Astrocyte (in vitro differentiated cells and primary cell): ENCODE measurements at regions not wholly inside any gene's neighbourhood (a gene's known extent, or its start where the extent isn't known, plus 50 kb on each side); places are given as distances from the start of the nearest gene placed in this dataset.

Experiments
- DNase-seq: peaks from one replicate; pipeline ENCODE4 v3.0.0-alpha.2; 2010; ENCODE audit warnings: low read depth
- FAIRE-seq: peaks from 2 replicates; lab custom pipeline; 2011; peaks lifted over from hg19 to GRCh38; lab: Jason Lieb, UNC
- H2AFZ ChIP-seq: 2 replicates; pipeline ENCODE4 v1.6.0; 2012; ENCODE audit warnings: low read depth, low read length, inconsistent platforms
- H3K27ac ChIP-seq: 2 replicates; pipeline ENCODE4 v1.5.1; 2011; ENCODE audit warnings: low read depth, low read length, inconsistent platforms
- H3K27me3 ChIP-seq: 2 replicates; pipeline ENCODE4 v1.6.0; 2011; ENCODE audit warnings: low read length, inconsistent platforms; ENCODE audit not compliant: insufficient read depth
- H3K36me3 ChIP-seq: 2 replicates; pipeline ENCODE4 v1.5.1; 2011; ENCODE audit warnings: low read length, inconsistent platforms; ENCODE audit not compliant: insufficient read depth
- H3K4me1 ChIP-seq: 2 replicates; pipeline ENCODE4 v1.5.1; 2011; ENCODE audit warnings: low read length, inconsistent platforms; ENCODE audit not compliant: insufficient read depth
- H3K4me2 ChIP-seq: 2 replicates; pipeline ENCODE4 v1.6.0; 2012; ENCODE audit warnings: low read length, inconsistent platforms
- H3K4me3 ChIP-seq: 2 replicates; pipeline ENCODE4 v1.5.1; 2011; ENCODE audit warnings: low read depth, mild to moderate bottlenecking, low read length, inconsistent platforms; ENCODE audit not compliant: insufficient read depth
- H3K79me2 ChIP-seq: 2 replicates; pipeline ENCODE4 v1.6.0; 2012; ENCODE audit warnings: mild to moderate bottlenecking, low read length, inconsistent platforms; ENCODE audit not compliant: insufficient read depth
- H3K9ac ChIP-seq: 2 replicates; pipeline ENCODE4 v1.6.0; 2012; ENCODE audit warnings: mild to moderate bottlenecking, low read length, inconsistent platforms
- H3K9me3 ChIP-seq: 2 replicates; pipeline ENCODE4 v1.5.1; 2012; ENCODE audit warnings: low read depth, mild to moderate bottlenecking, low read length, inconsistent platforms; ENCODE audit not compliant: insufficient read depth
- H4K20me1 ChIP-seq: 2 replicates; pipeline ENCODE4 v1.6.0; 2012; ENCODE audit warnings: low read length, inconsistent platforms; ENCODE audit not compliant: insufficient read depth
- H3K27ac Mint-ChIP-seq: one replicate; pipeline ENCODE4 v1.8.0; 2021; ENCODE audit warnings: mild to moderate bottlenecking, mixed read lengths; ENCODE audit not compliant: unreplicated experiment
- H3K27me3 Mint-ChIP-seq: one replicate; pipeline ENCODE4 v1.8.0; 2021; ENCODE audit warnings: low read depth, mixed read lengths; ENCODE audit not compliant: unreplicated experiment
- H3K36me3 Mint-ChIP-seq: one replicate; pipeline ENCODE4 v1.8.0; 2021; ENCODE audit warnings: low read depth, mixed read lengths; ENCODE audit not compliant: unreplicated experiment
- H3K4me1 Mint-ChIP-seq: one replicate; pipeline ENCODE4 v1.8.0; 2021; ENCODE audit warnings: low read depth, mixed read lengths; ENCODE audit not compliant: unreplicated experiment
- H3K4me3 Mint-ChIP-seq: one replicate; pipeline ENCODE4 v1.8.0; 2021; ENCODE audit warnings: mild to moderate bottlenecking, moderate library complexity, mixed read lengths; ENCODE audit not compliant: unreplicated experiment
- H3K9me3 Mint-ChIP-seq: one replicate; pipeline ENCODE4 v1.8.0; 2021; ENCODE audit warnings: mild to moderate bottlenecking, mixed read lengths; ENCODE audit not compliant: unreplicated experiment
- CTCF ChIP-seq: IDR thresholded peaks from 2 replicates; pipeline ENCODE4 v1.5.1; 2011; ENCODE audit warnings: low read depth, mild to moderate bottlenecking, inconsistent platforms, low read length, moderate library complexity; ENCODE audit not compliant: insufficient read depth
- EZH2 ChIP-seq: IDR thresholded peaks from 2 replicates; pipeline ENCODE4 v1.6.1; 2012; ENCODE audit warnings: mild to moderate bottlenecking, low read length, inconsistent platforms; ENCODE audit not compliant: insufficient read depth

GRCh38 chr5:167511276-167511675, 780.2 kb upstream of the WWC1 start:
- Mint-ChIP-seq H3K4me1 (no peaks in the 10 kb centered on the region), H3K27me3 (peaks cover 3% of the 10 kb centered on the region), H3K9me3 (no peaks in the 10 kb centered on the region), H3K36me3 (no peaks in the 10 kb centered on the region), H3K27ac (no peak overlapping the region), H3K4me3 (no peak overlapping the region)
- FAIRE-seq, result no peak
- Histone ChIP-seq H3K9me3 (no peaks in the 10 kb centered on the region), H3K9ac (no peak overlapping the region), H3K4me1 (no peaks in the 10 kb centered on the region), H3K4me2 (no peak overlapping the region), H4K20me1 (no peaks in the 10 kb centered on the region), H3K36me3 (no peaks in the 10 kb centered on the region), H3K27ac (no peak overlapping the region), H3K4me3 (no peak overlapping the region), H3K79me2 (no peaks in the 10 kb centered on the region), H2AFZ (no peak overlapping the region), H3K27me3 (no peaks in the 10 kb centered on the region)
- TF ChIP-seq CTCF (no peak), EZH2 (no peak)
- no peak for DNase-seq

- peak; percentile 77 for FAIRE-seq
- Histone ChIP-seq H3K4me2 (no peak overlapping the region), H3K9me3 (no peaks in the 10 kb centered on the region), H3K36me3 (no peaks in the 10 kb centered on the region), H3K4me3 (no peak overlapping the region), H3K9ac (no peak overlapping the region), H3K27ac (no peak overlapping the region), H4K20me1 (no peaks in the 10 kb centered on the region), H3K4me1 (no peaks in the 10 kb centered on the region), H2AFZ (no peak overlapping the region), H3K79me2 (no peaks in the 10 kb centered on the region), H3K27me3 (no peaks in the 10 kb centered on the region)
- no peak for DNase-seq
- no peaks in the 10 kb centered on the region for H3K9me3 Mint-ChIP-seq
- H3K4me3 Mint-ChIP-seq, result no peak overlapping the region
- H3K36me3 Mint-ChIP-seq, result no peaks in the 10 kb centered on the region
- TF ChIP-seq EZH2 (no peak), CTCF (no peak)
- H3K4me1 Mint-ChIP-seq, result no peaks in the 10 kb centered on the region
- no peak overlapping the region for H3K27ac Mint-ChIP-seq
- H3K27me3 Mint-ChIP-seq, result peaks cover 3% of the 10 kb centered on the region
Measured at GRCh38 chr5:167512111-167512510, 779.3 kb upstream of the WWC1 start.

- Mint-ChIP-seq H3K4me1 (no peaks in the 10 kb centered on the region), H3K27me3 (peaks cover 3% of the 10 kb centered on the region), H3K36me3 (no peaks in the 10 kb centered on the region), H3K9me3 (no peaks in the 10 kb centered on the region), H3K27ac (no peak overlapping the region), H3K4me3 (no peak overlapping the region)
- no peaks in the 10 kb centered on the region for H3K27me3 ChIP-seq
- TF ChIP-seq CTCF (no peak), EZH2 (no peak)
- H3K4me2 ChIP-seq, result no peak overlapping the region
- no peak for FAIRE-seq
- no peak for DNase-seq
- H3K9me3 ChIP-seq, result no peaks in the 10 kb centered on the region
- H3K9ac ChIP-seq, result no peak overlapping the region
- H3K79me2 ChIP-seq, result no peaks in the 10 kb centered on the region
- no peak overlapping the region for H2AFZ ChIP-seq
- no peaks in the 10 kb centered on the region for H3K36me3 ChIP-seq
- no peak overlapping the region for H3K27ac ChIP-seq
- H3K4me3 ChIP-seq, result no peak overlapping the region
- no peaks in the 10 kb centered on the region for H4K20me1 ChIP-seq
- no peaks in the 10 kb centered on the region for H3K4me1 ChIP-seq
Measured at GRCh38 chr5:167513381-167513780, 778.1 kb upstream of the WWC1 start.
